HG03108 (cell line): ENCODE measurements at regions not wholly inside any gene's neighbourhood (a gene's known extent, or its start where the extent isn't known, plus 50 kb on each side); places are given as distances from the start of the nearest gene placed in this dataset.
A peak's percentile ranks its signal among the peaks of the same experiment; 100 is the strongest.

Experiments used
- ATAC-seq: cut with Tn5 transposase; IDR thresholded peaks from one replicate; pipeline ENCODE4 v1.9.1; 2021; ENCODE audit warnings: moderate library complexity; ENCODE audit not compliant: unreplicated experiment

DNA sequence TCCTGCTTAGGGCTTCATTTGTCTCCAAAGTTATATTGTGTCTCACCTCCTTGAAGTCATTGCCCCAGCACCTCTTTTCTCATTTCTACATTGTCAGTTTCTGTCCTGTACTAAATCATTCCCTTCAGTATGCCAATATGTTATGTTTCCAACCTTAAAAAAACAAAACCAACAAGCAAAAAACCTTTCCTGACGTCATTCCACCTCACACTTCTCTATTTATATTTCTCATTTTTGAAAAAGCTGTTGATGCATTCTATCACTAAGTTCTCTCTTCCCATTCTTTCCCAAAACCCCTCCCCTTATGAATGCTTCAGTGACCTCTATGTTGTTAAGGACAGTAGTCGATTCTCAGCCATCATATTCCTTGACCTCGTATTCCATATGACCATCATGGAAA is 98.7 kb upstream of the ARHGAP24 start:
- ATAC-seq = no peak

DNA sequence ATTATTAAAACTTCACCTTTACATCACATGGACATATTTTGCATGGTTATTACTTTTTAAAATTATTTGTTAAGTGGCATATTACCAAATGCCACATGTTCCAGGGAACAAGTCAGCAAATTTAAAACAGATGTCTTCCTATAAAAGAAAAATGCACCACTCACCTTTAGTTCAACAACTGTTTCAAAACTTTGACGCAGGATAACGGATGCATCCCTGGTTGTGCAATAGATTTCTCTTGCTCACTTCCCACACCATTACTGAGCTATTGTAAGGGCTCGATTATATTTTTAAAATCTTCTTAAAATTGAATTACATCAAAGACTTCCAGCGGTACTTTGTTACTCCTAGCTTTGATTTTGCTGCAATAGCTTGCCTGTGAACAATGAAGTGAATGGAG is 93.0 kb upstream of the ARHGAP24 start:
- no peak for ATAC-seq

DNA sequence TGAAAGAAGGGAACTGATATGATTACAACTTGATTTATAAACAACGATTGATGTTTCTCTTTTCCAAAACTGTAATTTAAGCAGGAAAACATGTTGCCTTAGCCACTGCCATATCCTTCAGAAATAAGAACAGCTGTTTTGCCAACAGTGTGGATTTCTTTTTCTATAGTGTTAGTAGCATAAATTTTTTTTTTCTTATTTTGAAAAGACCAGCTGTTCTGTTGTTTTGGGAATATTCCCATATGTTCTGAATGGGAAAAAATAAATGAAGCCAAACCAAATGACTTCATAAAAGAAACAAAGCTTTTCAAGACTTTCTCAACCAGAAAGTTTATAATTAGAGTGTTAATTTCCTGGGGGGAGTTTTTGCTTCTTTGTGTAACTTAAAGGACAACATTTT is 83.9 kb upstream of the ARHGAP24 start:
- no peak for ATAC-seq

DNA sequence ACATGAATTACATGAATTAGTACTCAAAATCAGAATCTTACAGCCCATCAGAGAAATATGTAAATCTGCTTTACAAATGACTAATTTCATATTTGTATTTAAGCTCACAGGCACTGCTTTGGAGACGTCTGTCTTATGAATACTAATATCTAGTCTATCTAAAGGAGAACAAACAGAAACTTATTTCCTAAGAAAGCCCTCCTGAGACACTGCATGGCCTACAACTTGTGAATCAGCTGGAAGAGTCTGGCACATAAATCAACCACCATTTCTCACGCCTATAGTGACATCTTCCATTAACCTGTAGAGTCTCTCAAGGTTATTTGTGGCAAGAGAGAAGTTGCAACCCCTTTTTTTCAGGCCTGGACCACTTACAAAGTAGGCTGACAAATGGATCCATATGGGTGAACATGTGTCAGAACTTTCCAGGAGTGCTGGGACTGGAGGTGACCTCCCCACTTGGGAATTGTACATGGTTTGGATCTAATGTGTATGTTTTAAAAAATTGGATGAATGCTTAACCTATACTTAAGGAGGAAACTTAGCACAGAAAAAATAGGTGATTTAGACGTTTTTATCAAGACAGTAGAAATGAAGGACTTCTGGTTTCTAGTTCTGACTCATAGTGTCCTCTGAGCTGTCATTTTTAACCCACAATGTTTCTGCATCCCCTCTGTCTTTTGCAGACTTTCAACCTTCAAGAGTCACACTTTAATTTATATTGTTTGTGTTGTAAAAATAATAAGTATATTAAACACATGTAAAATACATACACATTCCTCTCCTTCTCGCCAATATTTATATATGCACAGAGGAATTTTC is 83.2 kb upstream of the ARHGAP24 start:
- peak; percentile 88 for ATAC-seq

DNA sequence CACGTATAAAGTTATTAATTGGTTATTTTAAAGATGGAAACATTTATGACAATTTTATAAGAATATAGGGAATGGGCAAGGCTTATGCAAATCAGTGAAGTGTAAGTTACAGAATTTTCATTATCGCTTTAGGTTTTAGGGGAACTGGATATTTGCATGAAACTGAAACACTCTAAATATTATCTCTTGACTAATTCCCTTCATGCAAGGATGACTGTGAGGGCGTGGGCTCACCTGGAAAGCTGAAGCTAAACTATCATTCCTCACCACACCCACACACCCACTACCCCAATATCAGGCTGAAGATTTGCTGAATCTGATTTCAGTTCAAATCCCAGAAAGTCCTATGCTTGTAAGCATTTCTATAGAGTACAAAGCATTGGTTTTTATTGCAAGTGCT is 81.7 kb upstream of the ARHGAP24 start:
- ATAC-seq = peak; percentile 56

DNA sequence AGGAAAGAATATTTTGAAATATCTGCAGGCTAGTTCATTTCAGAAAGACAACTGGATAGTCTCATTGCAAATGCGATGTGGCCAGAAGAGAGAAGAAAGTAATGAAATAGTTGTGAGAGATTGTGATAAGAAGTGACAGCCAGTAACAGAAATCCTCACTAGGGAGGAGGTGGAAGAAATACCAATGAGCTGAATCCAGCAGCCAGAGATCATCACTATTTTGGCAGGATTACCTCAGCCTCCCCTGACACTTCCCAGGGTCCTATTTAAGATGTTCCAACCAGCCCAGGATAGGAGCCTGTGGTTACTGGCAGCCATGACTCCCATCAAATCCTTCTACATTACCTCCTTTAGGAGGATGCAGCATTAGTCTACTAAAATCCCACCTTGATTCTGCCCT is 76.7 kb upstream of the ARHGAP24 start:
- no peak for ATAC-seq

DNA sequence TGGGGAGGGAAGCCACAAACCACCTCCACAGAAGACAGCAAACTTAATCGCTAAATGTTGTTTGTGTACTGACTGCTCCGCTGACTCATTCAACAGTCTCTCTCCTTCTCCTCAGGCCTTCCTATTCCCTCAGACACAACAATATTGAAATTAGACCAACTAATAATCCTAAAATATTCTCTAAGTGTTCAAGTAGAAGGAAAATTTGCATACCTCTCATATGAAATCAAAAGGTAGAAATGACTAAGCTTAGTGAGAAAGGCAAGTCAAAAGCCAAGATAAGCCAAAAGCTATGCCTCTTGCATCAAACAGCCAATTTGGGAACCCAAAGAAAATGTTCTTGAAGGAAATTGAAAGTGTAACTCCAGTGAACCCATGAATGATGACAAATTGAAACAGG is 75.7 kb upstream of the ARHGAP24 start:
- no peak for ATAC-seq

DNA sequence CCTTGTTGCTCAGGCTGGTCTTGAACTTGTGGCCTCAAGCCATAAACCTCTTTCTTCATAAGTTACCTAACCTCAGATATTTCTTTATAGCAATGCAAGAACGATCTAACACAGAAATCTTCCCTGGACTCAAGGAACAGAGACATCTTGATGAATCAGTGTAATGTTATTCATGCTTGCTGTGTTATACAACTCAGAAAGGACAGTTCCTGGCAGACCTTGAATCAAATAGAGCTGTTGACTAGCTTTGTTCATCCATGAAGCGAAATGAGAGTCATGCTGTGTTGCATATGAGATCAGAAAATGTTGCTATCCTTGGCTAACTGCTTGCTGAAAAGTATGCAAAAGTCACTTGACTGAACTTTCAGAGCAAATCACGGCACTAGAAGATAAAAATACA is 72.6 kb upstream of the ARHGAP24 start:
- no peak for ATAC-seq

DNA sequence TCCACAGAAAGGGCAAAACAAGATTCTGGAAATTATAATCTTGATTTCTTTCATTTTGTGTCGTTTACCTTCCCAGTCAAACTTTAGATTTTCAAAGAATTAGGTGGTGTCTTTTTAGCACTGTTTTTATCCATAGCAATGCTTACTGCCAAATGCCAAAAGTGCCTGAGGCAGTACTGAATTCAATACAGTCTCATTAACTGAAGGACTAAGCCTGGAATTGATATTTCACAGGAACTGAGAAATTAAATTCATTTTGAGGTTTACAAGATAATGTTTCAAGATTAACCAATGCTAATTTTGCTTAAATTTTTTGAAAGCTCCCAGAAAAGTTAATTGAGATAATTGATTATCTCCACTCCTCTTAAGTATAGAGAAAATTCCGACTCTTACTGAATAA is 68.8 kb upstream of the ARHGAP24 start:
- ATAC-seq = no peak

DNA sequence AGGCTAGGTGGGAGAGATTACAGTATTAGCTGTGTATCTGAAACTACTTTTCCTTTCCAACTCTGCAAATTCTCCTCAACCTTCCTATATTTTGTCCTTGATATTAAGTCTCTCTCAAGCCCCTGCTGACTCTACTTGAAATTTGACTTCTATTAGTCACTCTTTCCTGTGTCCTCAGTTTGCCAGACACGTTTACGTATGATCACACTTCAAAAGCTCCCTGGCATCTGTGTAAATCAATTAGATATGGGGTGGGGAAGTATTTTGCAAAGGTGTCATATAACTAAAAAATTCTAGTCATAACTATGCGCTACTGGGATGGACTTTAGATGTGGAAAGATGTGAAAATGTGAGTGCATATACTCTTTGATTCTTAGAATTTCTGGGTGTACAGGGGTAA is 67.4 kb upstream of the ARHGAP24 start:
- no peak for ATAC-seq

DNA sequence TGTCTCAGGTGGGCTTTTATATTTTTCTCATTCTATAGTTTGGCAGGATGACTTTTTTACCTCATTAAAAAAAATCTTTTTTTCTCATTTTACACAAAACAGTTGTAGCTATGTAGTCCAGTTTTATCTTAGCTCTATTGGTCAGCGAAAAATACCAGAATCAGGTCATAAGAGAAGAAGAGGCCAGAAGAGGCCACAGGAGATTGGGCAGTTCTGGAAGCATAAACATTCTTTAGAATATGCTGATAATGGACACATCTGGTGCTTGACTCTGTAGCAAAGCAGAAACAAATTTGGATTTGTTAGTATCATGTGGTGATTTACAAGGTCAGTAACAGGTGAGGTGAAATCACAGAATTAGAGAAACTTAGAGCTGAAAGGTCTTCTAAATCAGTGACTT is 66.6 kb upstream of the ARHGAP24 start:
- no peak for ATAC-seq

DNA sequence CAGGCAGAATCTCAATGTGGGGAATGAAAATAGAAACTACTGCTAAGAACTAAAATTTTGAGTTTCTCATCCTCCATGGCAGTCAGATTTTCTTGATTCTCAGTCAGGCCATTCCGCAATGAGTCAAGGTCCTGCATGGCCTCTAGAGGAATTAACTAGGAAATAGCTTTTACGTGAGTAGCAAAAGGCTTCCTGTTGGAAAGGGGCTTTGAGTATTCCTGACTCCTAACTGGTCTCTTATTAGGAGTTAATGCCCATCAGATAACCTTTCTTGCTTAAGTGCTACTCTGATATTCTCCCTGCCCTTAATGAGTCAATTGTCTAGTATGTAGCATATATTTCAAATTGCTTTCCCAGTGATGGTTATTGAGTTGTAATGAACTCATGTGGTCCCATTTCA is 65.7 kb upstream of the ARHGAP24 start:
- no peak for ATAC-seq

DNA sequence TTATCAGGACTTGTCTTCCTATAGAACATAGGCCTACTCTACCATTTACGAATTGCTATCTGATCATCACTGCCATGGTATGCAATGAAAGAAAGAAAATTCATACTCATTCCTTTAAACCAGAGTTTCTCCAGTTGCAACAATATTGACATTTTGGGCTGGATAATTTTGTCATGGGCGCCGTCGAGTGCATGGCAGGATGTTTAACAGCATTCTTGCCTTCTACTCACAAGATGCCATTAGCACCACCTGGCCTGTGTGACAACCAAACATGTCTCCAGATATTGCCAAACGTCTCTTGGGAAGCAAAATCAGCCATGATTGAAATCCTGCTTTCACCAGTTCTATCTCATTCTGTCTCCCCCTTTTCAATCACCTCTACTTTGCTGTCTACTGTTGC is 63.6 kb upstream of the ARHGAP24 start:
- ATAC-seq = no peak

DNA sequence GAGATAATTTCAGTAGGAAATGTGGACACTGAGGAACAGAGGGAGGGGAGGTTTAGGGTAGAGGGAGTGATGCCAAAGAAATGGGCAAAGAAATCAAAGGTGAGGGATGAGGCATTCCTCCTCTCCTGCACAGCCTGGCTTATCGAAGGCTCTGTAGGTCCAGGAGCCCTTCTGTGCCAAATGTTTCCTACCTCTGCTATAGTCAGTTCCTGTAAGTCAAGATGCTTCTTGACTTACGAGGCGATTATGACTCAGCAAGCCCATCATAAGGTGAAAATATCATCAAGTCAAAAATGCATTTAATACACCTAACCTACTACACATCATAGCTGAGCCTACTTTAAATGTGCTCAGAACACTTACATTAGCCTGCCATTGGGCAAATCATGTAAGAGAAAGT is 60.0 kb upstream of the ARHGAP24 start:
- no peak for ATAC-seq

DNA sequence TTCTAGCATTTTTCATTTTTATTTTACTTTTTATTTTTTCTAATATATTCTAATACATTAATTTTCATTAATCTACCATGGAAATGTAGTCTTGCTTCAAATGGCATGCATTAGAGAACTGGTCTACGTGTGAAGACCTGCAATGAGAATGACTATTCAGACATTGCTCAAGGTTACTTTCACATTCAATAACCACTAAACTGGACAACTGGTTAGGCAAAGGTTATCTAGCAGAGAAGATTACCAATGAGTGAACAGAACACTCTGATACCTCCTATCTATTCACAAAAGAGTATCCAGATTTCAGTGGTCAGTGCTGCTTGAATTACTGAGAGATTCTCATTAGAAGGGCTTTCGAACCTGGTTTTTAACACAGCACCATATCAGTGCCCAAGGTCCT is 58.9 kb upstream of the ARHGAP24 start:
- ATAC-seq = no peak

DNA sequence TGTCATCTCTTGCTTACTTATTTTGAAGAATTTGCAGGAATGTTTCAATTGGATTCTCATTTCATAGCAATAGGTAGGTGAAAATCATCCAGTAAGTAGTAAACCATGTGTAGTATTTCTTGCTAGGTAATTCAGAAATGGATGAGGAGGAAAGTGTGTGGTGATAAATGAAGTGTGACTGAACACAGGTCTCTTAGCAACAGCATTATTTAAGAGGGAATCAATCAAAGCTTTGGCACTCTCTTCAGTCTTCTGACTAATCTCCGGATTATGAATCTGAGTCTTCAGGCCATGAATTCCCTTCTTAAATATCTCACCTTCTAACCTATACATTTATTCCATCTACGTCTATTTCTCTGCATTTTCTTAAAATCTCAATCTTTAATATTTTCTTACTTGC is 55.8 kb upstream of the ARHGAP24 start:
- ATAC-seq = no peak

DNA sequence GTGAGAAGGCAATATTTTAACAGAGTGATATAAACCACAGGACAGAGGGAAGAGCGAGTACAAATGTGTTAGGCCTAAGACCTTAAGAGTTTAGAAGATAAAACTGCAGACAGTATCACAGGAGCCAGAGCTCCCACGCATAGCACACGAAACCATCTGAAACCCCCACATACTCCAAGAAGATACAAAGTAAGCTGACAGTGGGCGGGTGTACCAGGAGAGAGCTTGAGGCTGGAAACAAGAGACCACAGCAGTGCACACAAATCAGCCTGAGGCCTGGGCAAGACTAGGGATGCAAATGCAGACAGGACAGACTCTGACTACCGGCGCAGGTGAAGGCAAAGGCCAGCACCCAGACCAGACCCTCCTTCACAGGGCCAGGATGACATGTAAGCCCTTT is 54.1 kb upstream of the ARHGAP24 start:
- ATAC-seq = no peak

DNA sequence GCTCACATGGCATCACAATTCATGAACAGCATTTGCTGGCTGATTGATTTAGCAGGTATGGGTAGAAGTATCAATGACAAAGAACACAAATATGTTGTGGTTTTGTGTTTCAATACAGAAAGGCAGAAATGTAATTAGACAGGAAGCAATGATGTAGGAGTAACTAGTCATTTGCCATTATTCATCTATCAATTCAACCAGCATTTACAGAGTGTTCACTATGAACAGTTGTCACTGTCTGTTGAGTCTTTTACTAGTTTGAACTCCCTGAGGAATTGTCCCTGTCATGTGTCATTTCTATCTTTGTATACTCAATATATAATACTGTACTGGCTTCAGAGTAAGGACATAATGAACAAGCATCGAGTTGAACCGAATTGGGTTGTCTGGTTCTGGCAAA is 51.5 kb upstream of the ARHGAP24 start:
- ATAC-seq = no peak
